ENCODE measurements at regions not wholly inside any gene's neighbourhood (a gene's known extent, or its start where the extent isn't known, plus 50 kb on each side); places are given as distances from the start of the nearest gene placed in this dataset.
"Not testable (repeated sequence)": the region's sequence is repeated elsewhere in the genome, so short reads cannot be mapped to it uniquely, and the experiment has no call there.

DNA sequence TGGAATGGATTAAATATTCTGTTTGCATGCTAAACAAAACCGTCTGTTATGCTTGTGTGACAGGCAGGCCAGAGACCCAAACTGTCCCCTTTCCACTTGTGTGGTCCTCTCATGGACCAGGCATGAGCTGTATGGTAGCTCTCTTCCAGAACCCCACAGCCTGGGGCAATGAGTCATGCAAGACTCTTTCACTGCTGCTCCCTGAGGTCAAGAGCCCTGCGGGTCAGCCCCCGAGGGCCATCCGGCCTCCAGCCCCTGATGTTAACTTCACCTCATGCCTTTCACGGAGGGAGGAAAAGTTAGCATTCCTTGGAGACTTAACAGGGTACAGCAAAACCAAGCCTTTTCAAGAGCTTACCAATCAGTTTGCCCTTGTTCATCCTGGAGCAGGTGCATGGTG lies 239.1 kb upstream of the DIO3 start:
- no peak overlapping the region for H3K4me2 ChIP-seq
- H3F3A ChIP-seq (replicated peaks; ENCODE audit: insufficient read depth): no peaks in the 10 kb centered on the region
- no peak overlapping the region for H3K4me3 ChIP-seq (ENCODE audit: low read depth in 2 of 2, low read length in 1 of 2)
- ChIA-PET POLR2A (no interaction called here), CTCF (interaction anchor here (0.8 kb wide), 1 partner anchor 18 kb away, joined by 3 read pairs; no protein-coding TSS in a partner anchor)
- DNase-seq: no peak
- TF ChIP-seq TAF1 (IDR thresholded peaks at IDR 0.05; ENCODE audit: borderline replicate concordance, low read depth, low read length) (no peak), ELF1 (IDR thresholded peaks at IDR 0.05) (no peak)
- no peaks in the 10 kb centered on the region for H3K36me3 ChIP-seq (replicated peaks in 1 of 2; ENCODE audit: control insufficient read depth in 1 of 2, insufficient read depth in 2 of 2, low read length in 1 of 2)
- H2AFZ ChIP-seq (ENCODE audit: low read depth): no peak overlapping the region
- H4K20me1 ChIP-seq (ENCODE audit: insufficient read depth): no peaks in the 10 kb centered on the region
- H3K4me1 ChIP-seq (ENCODE audit: control insufficient read depth in 1 of 2, insufficient read depth in 2 of 2, low read depth in 1 of 2, low read length in 1 of 2): no peaks in the 10 kb centered on the region
- H3K79me2 ChIP-seq (ENCODE audit: insufficient read depth): no peaks in the 10 kb centered on the region
- 0 out of 2 replicates have a peak, but pooled peaks cover 5% of the 10 kb centered on the region for H3K9me3 ChIP-seq
- no peak overlapping the region for H3K27ac ChIP-seq (ENCODE audit: low read depth in 2 of 2, low read length in 1 of 2)
- H3K9ac ChIP-seq: no peak overlapping the region
- no peaks in the 10 kb centered on the region for H3K9me2 ChIP-seq
- WGBS (ENCODE audit: low lambda C conversion rate): 17% methylated on average over 5 of the region's 5 CpGs
- H3K27me3 ChIP-seq (ENCODE audit: insufficient read depth): no peaks in the 10 kb centered on the region

DNA sequence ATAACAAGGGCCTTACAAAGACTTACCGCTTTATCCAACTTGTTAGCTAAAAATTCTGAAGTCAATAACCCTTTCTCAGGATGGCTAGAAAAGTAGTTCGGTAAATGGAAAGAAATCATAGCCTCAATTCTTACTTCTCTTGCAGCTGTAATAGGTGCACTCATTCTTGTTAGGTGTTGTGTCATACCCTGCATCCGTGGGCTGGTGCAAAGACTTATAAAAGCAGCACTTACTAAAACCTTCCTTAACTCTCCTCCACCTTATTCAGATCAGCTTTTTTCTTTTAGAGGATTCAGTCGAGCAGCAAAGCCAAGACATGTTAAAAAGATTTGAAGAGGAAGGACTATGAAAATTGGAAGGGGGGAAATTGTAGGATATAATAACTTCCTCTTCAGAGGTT lies 238.2 kb upstream of the DIO3 start:
- 32% methylated on average over 4 of the region's 4 CpGs for WGBS (ENCODE audit: low lambda C conversion rate)
- Histone ChIP-seq H2AFZ (ENCODE audit: low read depth) (no peak overlapping the region), H3K4me3 (ENCODE audit: low read depth in 2 of 2, low read length in 1 of 2) (no peak overlapping the region), H3K9ac (no peak overlapping the region), H3K36me3 (replicated peaks in 1 of 2; ENCODE audit: control insufficient read depth in 1 of 2, insufficient read depth in 2 of 2, low read length in 1 of 2) (no peaks in the 10 kb centered on the region), H3K4me1 (ENCODE audit: control insufficient read depth in 1 of 2, insufficient read depth in 2 of 2, low read depth in 1 of 2, low read length in 1 of 2) (no peaks in the 10 kb centered on the region), H3K9me2 (no peaks in the 10 kb centered on the region), H3F3A (replicated peaks; ENCODE audit: insufficient read depth) (no peaks in the 10 kb centered on the region), H3K27ac (ENCODE audit: low read depth in 2 of 2, low read length in 1 of 2) (no peak overlapping the region), H4K20me1 (ENCODE audit: insufficient read depth) (no peaks in the 10 kb centered on the region), H3K27me3 (ENCODE audit: insufficient read depth) (no peaks in the 10 kb centered on the region), H3K79me2 (ENCODE audit: insufficient read depth) (no peaks in the 10 kb centered on the region), H3K4me2 (no peak overlapping the region), H3K9me3 (0 out of 2 replicates have a peak, but pooled peaks cover 5% of the 10 kb centered on the region)
- DNase-seq: no peak
- POLR2A ChIA-PET: no interaction called here
- CTCF ChIA-PET: no interaction called here
- TF ChIP-seq EP300 (IDR thresholded peaks at IDR 0.05; ENCODE audit: borderline replicate concordance in 1 of 2, low read depth in 1 of 2, low read length in 1 of 2) (no peak), FOXJ3 (CRISPR knock-in tag; IDR thresholded peaks at IDR 0.05) (no peak), CHD2 (IDR thresholded peaks at IDR 0.05; ENCODE audit: low read length, partially characterized antibody) (no peak), NRF1 (IDR thresholded peaks at IDR 0.05; ENCODE audit: low read depth, low read length) (no peak), CTCF (IDR thresholded peaks at IDR 0.05) (no peak), REST (IDR thresholded peaks at IDR 0.05; ENCODE audit: low read depth, low read length) (no peak), SIN3A (IDR thresholded peaks at IDR 0.05; ENCODE audit: borderline replicate concordance, low read depth, low read length) (no peak), RXRA (IDR thresholded peaks at IDR 0.05; ENCODE audit: borderline replicate concordance, low read depth) (no peak), PBX3 (IDR thresholded peaks at IDR 0.05) (no peak)

- H4K20me1 ChIP-seq (ENCODE audit: insufficient read depth); POLR2A ChIA-PET; H3K27ac ChIP-seq (ENCODE audit: low read depth in 2 of 2, low read length in 1 of 2); H2AFZ ChIP-seq (ENCODE audit: low read depth); H3K9me3 ChIP-seq; H3K9ac ChIP-seq; H3K9me2 ChIP-seq; H3K4me1 ChIP-seq (ENCODE audit: control insufficient read depth in 1 of 2, insufficient read depth in 2 of 2, low read depth in 1 of 2, low read length in 1 of 2); CTCF ChIA-PET; H3K79me2 ChIP-seq (ENCODE audit: insufficient read depth); DNase-seq; H3K4me2 ChIP-seq; H3K27me3 ChIP-seq (ENCODE audit: insufficient read depth); H3F3A ChIP-seq (replicated peaks; ENCODE audit: insufficient read depth); H3K36me3 ChIP-seq (replicated peaks in 1 of 2; ENCODE audit: control insufficient read depth in 1 of 2, insufficient read depth in 2 of 2, low read length in 1 of 2); H3K4me3 ChIP-seq (ENCODE audit: low read depth in 2 of 2, low read length in 1 of 2): not testable (repeated sequence)
- 30% methylated on average over 7 of the region's 7 CpGs for WGBS (ENCODE audit: low lambda C conversion rate)
Measured at GRCh38 chr14:101323614-101324235, 237.6 kb upstream of the DIO3 start.

Measured in SK-N-SH (cell line).